HG03342 (cell line): ENCODE measurements at regions not wholly inside any gene's neighbourhood (a gene's known extent, or its start where the extent isn't known, plus 50 kb on each side); places are given as distances from the start of the nearest gene placed in this dataset.

Experiments
- ATAC-seq: cut with Tn5 transposase; IDR thresholded peaks from one replicate; pipeline ENCODE4 v1.9.1; 2021; ENCODE audit warnings: mild to moderate bottlenecking, moderate library complexity; ENCODE audit not compliant: unreplicated experiment

DNA sequence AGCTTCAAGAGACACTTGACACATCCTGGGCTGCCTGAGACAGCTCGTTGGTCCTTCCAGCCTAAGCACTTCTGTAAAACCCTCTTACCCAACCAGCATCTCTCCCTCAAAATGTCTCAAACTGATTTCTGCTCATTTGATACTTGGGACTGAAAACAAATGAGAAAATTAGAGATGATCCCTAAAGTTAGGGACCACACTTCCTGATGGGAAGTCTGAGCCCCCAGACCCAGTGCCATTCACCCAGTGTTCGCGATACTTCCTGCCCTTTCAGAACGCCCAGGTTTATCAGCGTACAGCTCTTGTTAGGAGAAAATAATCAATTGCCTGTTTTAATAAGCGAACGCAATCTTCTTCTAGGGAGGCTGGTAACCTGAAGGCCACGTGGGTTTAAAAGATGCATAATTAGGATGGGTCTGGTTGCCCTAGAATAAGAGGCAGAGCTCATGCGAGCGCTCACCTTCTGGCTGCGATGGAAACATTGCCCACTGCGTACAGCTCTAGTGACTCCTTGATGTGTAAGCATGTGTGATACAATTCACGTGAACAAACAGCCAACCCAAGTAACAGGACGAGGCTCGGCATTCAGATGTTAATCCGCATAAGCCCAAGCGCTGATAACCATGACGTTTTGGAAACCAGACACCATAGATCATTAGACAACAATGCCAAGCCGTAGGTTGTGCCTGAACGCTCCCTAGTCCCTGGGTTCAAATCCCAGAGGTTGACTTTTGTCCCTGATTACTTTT lies 213.1 kb downstream of the FOXL1 start:
- ATAC-seq, result no peak

- ATAC-seq, result no peak
Observed at GRCh38 chr16:86794216-86794864, 216.0 kb downstream of the FOXL1 start.

GRCh38 chr16:86797700-86798099 lies 219.4 kb downstream of the FOXL1 start:
- ATAC-seq, result no peak

- no peak for ATAC-seq
Observed at GRCh38 chr16:86798247-86799041, 220.1 kb downstream of the FOXL1 start.

DNA sequence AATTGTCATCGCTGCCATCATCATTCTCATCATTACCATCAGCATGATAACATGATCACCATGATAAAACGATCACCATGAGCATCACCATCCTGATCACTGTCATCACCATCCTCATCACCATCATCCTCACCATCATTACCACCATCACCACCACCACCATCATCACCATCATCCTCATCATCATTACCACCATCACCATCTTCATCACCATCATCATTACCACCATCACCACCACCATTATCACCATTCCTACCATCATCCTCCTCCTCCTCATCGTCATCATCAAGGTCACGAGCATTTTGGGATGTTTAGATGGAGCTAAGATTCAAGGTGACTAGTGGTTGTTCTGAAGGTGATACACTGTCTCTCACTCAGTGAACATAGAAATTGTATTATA lies 221.0 kb downstream of the FOXL1 start:
- ATAC-seq, result no peak

- ATAC-seq, result no peak
Observed at GRCh38 chr16:86800894-86801293, 222.5 kb downstream of the FOXL1 start.

- no peak for ATAC-seq
Observed at GRCh38 chr16:86802013-86802412, 223.7 kb downstream of the FOXL1 start.

- ATAC-seq, result no peak
Observed at GRCh38 chr16:86805188-86805587, 226.8 kb downstream of the FOXL1 start.

DNA sequence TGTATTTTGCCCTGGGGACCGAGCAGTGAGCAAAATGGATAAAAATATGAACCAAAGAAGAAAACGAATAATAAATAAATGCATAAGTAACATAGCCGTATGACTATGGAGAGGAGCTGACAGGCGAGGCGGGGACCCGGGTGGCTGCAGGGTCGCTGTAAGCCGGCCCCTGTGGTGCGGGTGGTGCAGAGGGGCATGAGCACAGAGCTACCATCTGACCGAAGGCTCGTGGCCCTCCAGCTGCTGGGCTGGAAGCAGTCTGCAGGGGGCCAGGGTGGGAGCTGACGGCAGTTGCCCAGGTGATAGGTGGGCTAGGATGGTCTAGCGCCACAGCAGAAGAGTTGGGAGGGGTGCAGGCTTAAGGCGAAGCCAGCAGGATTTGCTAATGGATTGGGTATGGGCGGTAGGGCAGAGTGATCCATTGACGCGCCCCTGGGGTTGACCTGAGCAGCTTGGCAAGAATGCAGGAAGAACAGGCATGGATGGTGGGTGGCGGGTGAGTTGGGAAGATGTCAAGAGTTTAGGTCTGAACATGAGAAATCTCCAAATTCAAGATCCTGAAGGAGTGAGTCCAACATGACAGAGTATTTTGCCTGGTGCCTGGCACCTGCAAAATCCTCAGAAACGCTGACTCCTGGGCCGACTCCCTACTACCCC lies 228.0 kb downstream of the FOXL1 start:
- ATAC-seq, result no peak

- no peak for ATAC-seq
Observed at GRCh38 chr16:86806838-86807351, 228.5 kb downstream of the FOXL1 start.

DNA sequence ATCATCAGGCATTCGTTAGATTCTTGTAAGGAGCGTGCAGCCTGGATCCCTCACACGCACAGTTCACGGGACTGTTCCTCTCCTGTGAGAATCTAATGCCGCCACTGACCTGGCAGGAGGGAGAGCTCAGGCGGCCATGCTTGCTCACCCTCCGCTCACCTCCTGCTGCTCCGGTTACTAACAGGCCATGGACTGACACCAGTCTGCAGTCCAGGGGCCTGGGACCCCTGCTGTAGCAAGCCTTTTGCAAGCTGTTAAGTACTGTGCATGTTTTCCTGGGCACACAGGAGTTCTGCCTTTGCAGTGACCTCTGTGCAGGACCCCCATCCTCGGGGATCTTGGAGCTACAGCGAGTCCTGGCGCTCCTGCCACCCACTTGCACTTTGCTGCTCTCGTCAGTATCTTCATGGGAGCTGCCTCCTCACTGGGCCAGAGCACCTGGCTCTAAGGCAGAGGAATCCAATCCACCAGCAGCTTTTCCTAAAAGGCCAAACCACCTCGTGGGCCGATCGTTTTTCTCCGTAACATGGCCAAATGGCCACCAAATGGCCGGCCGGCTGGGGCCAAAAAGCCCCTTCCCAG lies 230.6 kb downstream of the FOXL1 start:
- no peak for ATAC-seq

GRCh38 chr16:86809458-86809955 lies 231.2 kb downstream of the FOXL1 start:
- ATAC-seq, result no peak

DNA sequence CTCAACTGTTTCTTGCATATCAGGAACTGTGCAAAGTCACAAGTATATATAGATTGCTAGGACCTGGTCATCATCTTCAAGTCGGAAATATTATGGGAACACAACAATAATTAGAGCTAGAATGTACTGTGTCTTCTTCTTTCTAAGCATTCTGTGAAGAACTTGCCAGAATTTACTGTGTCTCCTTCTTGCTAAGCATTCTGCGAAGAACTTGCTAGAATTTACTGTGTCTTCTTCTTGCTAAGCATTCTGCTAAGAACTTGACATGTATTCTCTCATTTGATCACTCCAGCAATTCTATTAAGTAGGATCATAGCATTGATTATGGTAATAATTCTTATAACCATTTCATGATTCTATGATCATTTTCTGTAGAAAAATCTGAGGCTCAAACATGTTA lies 231.7 kb downstream of the FOXL1 start:
- no peak for ATAC-seq

DNA sequence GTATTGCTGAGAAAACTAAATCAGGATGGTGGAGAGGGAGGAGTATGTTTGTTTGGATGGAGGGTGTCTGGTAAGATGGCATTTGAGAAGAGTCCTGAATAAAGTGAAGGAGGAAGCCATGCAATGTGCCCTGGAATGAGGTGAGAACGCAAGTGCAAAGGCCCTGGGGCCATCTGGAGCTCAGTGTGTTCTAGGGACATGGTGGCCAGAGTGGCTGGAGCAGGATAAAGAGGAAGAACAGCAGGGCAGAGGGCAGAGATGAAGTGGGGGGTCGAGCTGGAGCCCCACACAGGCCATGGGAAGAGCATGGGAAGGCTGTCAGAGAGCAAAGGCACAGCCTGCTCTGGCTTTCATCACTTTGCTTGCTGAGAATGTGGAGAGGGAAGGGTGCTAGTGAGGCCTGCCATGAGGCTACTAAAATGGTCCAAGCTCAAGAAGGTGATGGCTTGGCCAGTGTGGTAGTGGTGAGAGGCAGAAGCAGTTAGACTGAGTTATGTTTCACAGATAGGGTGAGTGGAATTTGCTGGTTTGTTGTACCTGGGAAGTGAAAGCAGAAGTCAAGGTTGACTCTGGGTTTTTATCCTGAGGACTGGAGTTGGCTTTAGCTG lies 234.1 kb downstream of the FOXL1 start:
- no peak for ATAC-seq

DNA sequence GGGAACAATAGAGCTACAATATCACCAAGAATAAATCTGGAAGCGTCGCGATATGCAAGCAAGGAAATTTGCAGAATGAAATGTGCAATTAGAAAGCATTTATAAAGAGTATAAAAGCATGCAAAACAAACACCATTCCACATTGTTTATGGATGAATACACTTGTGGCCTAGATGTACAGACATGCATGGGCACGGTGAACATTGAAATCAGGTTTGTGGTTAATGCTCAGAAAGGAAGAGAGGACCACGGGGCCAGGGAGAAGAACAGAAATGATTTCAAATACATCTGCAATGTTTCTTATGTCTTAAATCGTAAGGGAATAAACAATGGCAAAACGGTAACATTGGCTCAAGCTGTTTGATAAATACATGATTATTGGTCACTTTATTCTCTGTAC lies 235.9 kb downstream of the FOXL1 start:
- no peak for ATAC-seq

DNA sequence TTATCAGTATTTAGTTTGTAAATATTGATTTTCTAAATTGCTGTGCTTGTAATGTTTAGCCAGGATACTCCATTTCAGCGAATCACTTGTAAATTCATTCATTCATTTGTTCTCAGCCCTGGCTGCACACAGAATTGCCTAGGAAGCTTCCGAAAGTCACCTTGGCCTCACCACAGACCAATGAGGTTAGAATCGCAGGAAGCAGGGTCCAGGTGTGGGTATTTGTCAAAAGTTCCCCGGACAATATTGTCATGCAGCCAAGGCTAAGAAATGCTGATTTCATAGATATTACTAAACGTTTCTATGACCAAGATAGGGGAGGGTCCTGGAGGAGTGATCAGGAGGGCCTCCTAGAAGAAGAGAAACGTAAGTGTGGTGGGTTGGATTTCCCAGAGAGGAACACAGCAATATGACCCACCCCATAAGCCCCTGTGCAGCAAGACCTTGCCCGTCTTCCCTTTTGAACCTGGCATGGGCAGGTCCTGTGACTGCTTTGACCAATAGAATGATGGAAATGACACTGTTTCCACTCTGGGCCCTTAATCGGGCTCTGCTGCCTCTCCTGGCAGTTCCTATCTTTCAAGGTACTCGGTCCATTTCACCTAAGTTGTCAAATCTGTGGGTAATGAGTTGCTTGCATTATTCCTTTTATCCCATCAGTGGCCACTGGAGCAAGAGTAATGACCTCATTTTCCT lies 238.7 kb downstream of the FOXL1 start:
- ATAC-seq, result no peak

DNA sequence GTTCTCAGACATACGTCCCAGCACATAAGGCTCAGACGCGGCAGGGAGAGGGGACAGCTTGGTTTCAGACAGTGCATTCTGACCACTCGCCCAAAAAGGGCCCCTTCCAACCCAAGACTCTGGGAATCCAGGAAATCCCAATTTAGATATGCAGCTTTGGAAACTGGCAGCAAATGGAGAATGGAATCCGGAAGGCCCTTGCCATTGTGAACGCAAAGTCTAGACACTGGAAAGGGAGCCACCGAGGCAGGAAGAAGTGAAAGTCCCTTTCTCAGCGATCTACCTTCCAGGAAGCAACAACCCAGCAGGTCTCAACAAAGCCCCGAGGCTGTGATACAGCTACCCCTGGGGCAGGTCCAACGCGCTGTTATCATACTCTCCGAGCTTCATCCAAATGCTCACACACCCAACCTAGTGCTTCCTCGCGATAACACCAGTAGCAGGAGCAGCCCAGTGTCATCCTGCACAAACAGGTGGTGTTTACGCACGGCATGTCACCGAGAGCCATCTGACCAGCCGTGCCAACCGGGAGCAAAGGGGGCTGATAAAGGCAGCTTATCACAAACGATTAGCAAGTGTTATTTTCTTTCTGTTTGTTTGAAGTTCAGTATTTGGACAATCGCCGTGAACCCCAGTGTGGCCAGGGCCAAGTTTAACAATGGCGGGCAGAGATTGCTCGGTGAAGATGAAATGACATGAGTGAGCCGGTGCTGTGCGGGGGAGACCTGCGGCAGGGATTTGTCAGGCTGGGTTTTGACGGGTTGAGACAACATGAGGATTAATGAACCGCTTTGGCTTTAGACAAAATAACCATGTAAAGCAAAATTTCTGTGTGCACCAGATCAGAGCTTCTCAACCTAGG lies 240.6 kb downstream of the FOXL1 start:
- ATAC-seq, result no peak

DNA sequence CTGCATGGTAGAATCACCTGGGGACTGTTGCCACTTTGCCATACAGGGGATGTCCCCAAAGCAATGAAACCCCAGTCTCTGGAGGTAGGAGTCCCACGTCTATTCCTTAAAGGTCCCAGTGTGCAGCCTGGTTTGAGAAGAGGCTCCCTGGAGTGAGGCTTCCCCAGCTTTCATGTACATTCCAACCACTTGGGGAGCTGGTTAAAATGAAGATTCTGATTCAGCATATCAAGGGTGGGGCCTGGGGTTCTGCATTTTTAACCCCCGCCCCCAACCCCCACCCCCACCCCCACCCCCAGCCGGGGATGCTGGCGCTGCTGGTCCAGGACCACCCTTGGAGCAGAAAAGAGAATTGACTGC lies 241.2 kb downstream of the FOXL1 start:
- ATAC-seq, result no peak

DNA sequence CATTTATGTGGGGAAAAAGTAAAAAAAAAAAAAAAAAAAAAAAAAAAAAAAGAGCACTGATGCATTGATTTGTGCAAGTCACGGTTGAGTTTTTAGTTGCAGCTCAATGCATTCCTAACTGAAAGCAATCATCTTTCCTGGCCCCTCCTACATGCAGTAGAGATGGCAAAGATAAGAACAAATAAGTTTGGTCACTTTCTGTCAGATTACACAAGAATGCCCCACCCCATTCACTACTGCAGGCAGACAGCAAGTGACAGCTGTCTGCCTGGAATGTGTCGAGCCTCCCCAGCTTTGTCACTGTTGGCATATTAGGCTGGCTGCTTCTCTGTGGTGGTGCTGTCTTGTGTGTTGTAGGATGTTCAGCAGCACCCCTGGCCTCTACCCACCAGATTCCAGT lies 243.5 kb downstream of the FOXL1 start:
- ATAC-seq, result no peak
